ENCODE measurements at regions not wholly inside any gene's neighbourhood (a gene's known extent, or its start where the extent isn't known, plus 50 kb on each side); places are given as distances from the start of the nearest gene placed in this dataset.
"Not testable (repeated sequence)": the region's sequence is repeated elsewhere in the genome, so short reads cannot be mapped to it uniquely, and the experiment has no call there.

DNA sequence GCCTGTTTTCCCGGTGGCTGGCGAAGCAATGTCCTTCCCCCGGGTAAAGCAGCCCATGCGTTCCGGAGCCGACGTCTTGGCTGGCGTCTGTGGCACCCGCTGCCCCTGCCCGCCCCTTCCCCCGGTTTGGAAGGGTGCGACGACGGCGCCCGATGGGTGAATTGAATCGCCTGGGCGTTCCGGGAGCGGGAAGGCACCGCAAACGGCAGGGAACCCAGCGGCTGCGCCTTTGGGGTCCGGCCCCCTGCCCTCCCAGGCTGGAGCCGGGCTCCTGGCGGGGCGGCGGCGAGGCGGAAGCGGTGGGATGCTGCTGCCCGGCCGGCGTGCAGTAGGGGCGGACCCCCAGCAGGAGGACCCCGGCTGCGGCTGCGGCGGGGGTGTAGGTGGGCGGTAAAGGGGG is 123.6 kb upstream of the RHOU start:
- not testable (repeated sequence) for DNase-seq

GRCh38 chr1:228622002-228622716 is 113.1 kb upstream of the RHOU start:
- DNase-seq: not testable (repeated sequence)

DNA sequence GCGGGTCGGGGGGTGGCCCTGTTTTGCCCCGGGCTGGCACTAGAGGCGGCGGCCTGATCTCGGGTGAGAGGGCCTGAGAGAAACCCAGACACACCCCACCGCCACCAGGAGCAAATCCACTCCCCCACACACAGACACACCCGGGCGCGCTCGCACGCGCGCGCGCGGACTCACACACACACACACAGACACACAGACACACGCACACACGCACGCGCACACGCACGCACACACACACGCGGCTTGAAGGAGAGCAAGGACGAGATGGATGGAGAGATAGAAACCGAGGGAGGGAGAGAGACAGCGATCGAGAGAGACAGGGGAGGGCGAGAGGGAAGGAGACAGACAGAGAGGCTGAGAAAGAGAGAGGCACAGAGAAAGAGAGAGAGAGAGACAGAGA is 108.8 kb upstream of the RHOU start:
- DNase-seq: not testable (repeated sequence)

DNA sequence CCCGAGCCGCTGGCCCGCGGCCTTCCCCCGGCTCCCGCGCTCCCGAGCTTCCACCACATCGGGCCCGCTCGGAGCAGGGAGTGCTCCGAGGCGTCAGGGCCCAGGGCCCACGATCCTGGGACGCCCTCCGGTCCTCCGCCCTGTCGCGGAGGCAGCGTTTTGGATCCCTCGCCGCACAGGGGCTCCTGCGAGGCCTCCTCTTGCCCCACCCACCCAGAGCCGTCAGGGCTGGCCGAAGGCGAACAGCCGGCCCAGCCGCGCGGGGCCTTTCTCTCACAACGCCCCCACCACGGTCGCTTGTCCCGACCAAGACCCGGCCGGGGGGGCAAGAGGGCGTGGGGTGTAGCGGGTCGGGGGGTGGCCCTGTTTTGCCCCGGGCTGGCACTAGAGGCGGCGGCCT is 102.4 kb upstream of the RHOU start:
- DNase-seq: not testable (repeated sequence)

GRCh38 chr1:228635304-228635703 is 100.0 kb upstream of the RHOU start:
- not testable (repeated sequence) for DNase-seq

DNA sequence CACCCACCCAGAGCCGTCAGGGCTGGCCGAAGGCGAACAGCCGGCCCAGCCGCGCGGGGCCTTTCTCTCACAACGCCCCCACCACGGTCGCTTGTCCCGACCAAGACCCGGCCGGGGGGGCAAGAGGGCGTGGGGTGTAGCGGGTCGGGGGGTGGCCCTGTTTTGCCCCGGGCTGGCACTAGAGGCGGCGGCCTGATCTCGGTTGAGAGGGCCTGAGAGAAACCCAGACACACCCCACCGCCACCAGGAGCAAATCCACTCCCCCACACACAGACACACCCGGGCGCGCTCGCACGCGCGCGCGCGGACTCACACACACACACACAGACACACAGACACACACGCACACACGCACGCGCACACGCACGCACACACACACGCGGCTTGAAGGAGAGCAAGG is 97.8 kb upstream of the RHOU start:
- DNase-seq: not testable (repeated sequence)

GRCh38 chr1:228646717-228647522 is 88.4 kb upstream of the RHOU start:
- DNase-seq: peak; percentile 76

- peak; percentile 72 for DNase-seq
These were observed 87.5 kb upstream of the RHOU start for GRCh38 chr1:228647523-228648444.

DNA sequence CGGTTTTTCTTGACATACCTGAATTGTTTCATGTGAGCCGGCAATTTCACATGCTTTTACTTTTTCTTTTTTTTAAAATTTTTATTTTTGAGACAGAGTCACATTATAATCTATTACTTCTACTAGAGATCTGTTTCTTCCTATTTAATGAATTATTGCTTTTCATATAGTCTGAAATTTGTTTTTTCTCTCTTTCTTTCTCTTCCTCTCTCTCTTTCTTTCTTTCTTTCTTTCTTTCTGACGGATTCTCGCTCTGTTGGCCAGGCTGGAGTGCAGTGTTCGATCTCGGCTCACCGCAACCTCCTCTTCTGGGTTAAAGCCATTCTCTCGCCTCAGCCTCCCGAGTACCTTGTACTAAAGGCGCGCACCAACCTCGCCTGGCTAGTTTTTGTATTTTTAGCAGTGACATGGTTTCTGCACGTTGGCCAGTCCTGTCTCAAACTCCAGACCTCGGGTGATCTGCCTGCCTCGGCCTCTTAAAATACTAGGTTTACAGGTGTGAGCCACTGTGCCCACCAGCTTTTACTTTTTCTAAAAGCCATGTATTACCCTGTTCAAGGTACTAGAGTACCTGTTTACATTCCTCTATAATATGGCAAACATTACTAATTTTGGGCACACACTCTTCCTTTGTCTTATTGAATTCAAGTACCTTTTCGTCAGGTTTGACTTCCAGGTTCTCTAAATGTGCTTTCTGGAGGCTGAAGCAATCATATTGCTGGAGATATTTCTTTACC is 86.5 kb upstream of the RHOU start:
- no peak for DNase-seq

GRCh38 chr1:228650141-228650540 is 85.1 kb upstream of the RHOU start:
- DNase-seq: peak; percentile 39

DNA sequence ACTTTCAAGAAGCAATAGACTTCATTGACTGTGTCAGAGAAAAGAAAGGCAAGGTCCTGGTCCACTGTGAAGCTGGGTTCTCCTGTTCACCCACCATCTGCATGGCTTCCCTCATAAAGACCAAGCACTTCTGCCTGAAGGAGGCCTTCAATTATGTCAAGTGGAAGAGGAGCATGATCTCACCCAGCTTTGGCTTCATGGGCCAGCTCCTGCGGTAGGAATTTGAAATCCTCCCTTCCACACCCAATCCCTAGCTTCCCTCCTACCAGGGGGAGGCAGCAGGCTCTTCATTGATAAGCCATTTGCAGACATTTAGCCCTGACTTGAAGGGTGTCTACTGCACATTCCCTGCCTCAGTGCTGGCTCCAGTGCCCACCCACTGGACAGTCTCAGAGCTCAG is 84.3 kb upstream of the RHOU start:
- no peak for DNase-seq

DNA sequence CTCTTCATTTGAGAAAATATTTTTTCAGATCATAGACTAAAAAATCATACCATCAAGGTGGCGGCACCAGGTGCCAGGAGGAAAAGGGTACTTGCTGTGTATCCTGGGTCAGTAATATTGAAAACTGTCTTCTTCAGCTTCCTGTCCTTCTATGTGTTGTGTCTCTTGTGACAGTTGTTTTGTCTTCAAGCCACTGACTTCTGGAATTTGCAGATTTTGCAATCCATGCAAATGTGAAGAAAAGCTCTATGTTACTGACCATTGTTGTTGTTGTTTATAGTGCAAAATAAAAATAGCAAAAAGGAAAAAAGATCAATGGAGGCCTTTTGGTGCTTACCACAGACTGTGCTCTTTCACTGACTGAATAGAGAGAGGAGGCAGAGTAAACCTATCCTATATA is 83.2 kb upstream of the RHOU start:
- no peak for DNase-seq

GRCh38 chr1:228653057-228653456 is 82.2 kb upstream of the RHOU start:
- not testable (repeated sequence) for DNase-seq

DNA sequence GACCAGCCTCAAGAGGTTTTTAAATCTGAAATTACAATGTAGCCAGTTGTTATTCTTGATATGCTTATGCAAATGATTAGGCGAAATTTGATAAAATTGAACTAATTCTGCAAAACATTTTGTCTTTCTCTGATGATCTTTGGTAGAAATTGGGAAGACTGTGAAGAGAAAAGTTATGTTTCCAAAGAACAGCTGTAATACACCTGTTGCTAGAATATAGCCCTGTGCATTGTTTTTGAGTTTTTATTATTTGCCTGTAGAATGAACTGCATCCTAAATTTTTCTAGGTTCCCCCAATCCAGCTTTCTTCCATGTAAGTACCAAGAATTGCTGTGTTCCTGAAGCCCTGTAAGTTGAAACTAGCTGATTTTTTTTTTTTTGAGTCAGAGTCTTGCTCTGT is 81.5 kb upstream of the RHOU start:
- DNase-seq: no peak

GRCh38 chr1:228655796-228656394 is 79.4 kb upstream of the RHOU start:
- DNase-seq: no peak

DNA sequence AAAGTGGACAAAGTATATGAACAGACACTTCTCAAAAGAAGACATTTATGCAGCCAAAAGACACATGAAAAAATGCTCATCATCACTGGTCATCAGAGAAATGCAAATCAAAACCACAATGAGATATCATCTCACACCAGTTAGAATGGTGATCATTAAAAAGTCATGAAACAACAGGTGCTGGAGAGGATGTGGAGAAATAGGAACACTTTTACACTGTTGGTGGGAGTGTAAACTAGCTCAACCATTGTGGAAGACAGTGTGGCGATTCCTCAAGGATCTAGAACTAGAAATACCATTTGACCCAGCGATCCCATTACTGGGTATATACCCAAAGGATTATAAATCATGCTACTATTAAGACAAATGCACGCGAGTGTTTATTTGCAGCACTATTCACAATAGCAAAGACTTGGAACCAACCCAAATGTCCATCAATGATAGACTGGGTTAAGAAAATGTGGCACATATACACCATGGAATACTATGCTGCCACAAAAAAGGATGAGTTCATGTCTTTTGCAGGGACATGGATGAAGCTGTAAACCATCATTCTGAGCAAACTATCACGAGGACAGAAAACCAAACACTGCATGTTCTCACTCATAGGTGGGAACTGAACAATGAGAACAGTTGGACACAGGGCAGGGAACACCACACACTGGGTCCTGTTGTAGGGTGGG is 73.1 kb upstream of the RHOU start:
- not testable (repeated sequence) for DNase-seq

DNA sequence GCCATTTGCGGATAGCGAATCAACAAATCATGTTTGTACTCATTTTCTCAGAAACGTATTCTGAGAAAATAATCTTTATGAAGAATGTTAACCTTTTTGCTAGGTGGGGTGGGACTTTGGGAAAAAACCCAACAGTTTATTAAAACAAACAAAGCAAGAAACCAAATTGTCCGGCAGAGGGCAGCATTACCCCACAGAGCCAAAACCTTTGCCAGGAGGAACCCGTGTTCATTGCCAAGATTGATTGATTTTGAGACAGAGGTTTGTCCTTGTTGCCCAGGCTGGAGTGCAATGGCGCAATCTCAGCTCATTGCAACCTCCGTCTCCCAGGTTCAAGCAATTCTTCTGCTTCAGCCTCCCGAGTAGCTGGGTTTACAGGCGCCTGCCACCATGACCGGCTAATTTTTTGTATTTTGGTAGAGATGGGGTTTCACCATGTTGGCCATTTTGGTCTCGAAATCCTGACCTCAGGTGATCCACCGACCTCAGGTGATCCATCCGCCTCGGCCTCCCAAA is 70.8 kb upstream of the RHOU start:
- DNase-seq: peak; percentile 95

- DNase-seq: no peak
These were observed 68.3 kb upstream of the RHOU start for GRCh38 chr1:228666686-228667623.

- DNase-seq: no peak
These were observed 66.6 kb upstream of the RHOU start for GRCh38 chr1:228668553-228669241.
